ENCODE measurements at regions not wholly inside any gene's neighbourhood (a gene's known extent, or its start where the extent isn't known, plus 50 kb on each side); places are given as distances from the start of the nearest gene placed in this dataset.

GRCh38 chr2:149928011-149928410 is 340.4 kb upstream of the MMADHC start:
- H2BK120ac ChIP-seq (ENCODE audit: insufficient read depth, low read length, poor library complexity), result no peak overlapping the region
- H2AK5ac ChIP-seq (ENCODE audit: low read length), result no peak overlapping the region
- DNase-seq, result no peak
- H3K4me1 ChIP-seq (ENCODE audit: control insufficient read depth in 1 of 2, insufficient read depth in 2 of 2, low read length in 2 of 2), result no peaks in the 10 kb centered on the region
- WGBS (ENCODE audit: extremely low coverage, insufficient coverage, insufficient read length), result no CpG with 5 or more reads among the region's 2 CpGs
- no peak overlapping the region for H3K27ac ChIP-seq (ENCODE audit: low read depth, low read length)
- H3K36me3 ChIP-seq (ENCODE audit: control insufficient read depth in 1 of 2, insufficient read depth in 2 of 2, low read length in 2 of 2), result no peaks in the 10 kb centered on the region
- no peaks in the 10 kb centered on the region for H3K79me2 ChIP-seq (ENCODE audit: control insufficient read depth, insufficient read depth, low read length, poor library complexity)
- no peak overlapping the region for H4K91ac ChIP-seq (ENCODE audit: low read depth, low read length)
- H3K4ac ChIP-seq (ENCODE audit: low read depth, low read length), result no peak overlapping the region
- H3K27me3 ChIP-seq (ENCODE audit: insufficient read depth, low read length), result no peaks in the 10 kb centered on the region
- no peaks in the 10 kb centered on the region for H3K79me1 ChIP-seq (ENCODE audit: low read length)
- no peaks in the 10 kb centered on the region for H3K9me3 ChIP-seq (ENCODE audit: insufficient read depth, low read depth, low read length)
- no peak overlapping the region for H3K4me2 ChIP-seq (ENCODE audit: low read length)
- H2AFZ ChIP-seq (ENCODE audit: insufficient read depth, low read length, poor library complexity), result no peak overlapping the region
- H4K8ac ChIP-seq (ENCODE audit: low read depth, low read length), result no peak overlapping the region
- H3K18ac ChIP-seq (ENCODE audit: low read length), result no peak overlapping the region
- no peak overlapping the region for H4K12ac ChIP-seq (ENCODE audit: low read depth, low read length)
- H2BK12ac ChIP-seq (ENCODE audit: low read length), result no peak overlapping the region
- H3K23ac ChIP-seq (ENCODE audit: low read length), result no peak overlapping the region
- no peak overlapping the region for H3K4me3 ChIP-seq (ENCODE audit: low read depth, low read length)
- H3K9ac ChIP-seq (ENCODE audit: low read length), result peak overlapping the region; percentile 28
- no peak overlapping the region for H2BK5ac ChIP-seq (ENCODE audit: low read depth, low read length, poor library complexity)
- H3K14ac ChIP-seq (ENCODE audit: low read length), result no peak overlapping the region

DNA sequence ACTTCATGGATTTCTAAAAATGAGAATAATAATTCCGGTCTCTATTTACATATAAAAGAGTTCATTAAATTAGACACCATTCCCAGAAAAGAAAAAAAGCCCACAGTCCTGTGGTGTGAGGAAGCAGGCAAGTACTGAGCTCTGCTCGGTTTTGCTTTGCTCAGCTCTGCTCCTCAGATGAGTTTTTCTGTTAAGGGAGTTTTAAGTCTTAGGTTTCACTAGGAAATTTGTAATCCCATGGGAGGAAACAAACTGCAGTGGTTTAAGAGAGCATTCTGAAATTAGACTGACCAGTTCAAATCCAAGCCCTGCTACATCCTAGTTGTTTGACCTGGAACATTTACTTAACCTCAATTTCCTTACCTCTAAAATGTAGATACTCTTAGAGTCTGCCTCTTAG is 338.6 kb upstream of the MMADHC start:
- Histone ChIP-seq H3K36me3 (ENCODE audit: control insufficient read depth in 1 of 2, insufficient read depth in 2 of 2, low read length in 2 of 2) (no peaks in the 10 kb centered on the region), H2AFZ (ENCODE audit: insufficient read depth, low read length, poor library complexity) (no peak overlapping the region), H2BK5ac (ENCODE audit: low read depth, low read length, poor library complexity) (no peak overlapping the region), H3K27ac (ENCODE audit: low read depth, low read length) (no peak overlapping the region), H3K79me2 (ENCODE audit: control insufficient read depth, insufficient read depth, low read length, poor library complexity) (no peaks in the 10 kb centered on the region), H4K8ac (ENCODE audit: low read depth, low read length) (no peak overlapping the region), H3K23ac (ENCODE audit: low read length) (no peak overlapping the region), H3K79me1 (ENCODE audit: low read length) (no peaks in the 10 kb centered on the region), H3K4me3 (ENCODE audit: low read depth, low read length) (no peak overlapping the region), H3K18ac (ENCODE audit: low read length) (no peak overlapping the region), H4K91ac (ENCODE audit: low read depth, low read length) (no peak overlapping the region), H3K4me2 (ENCODE audit: low read length) (no peak overlapping the region), H3K4ac (ENCODE audit: low read depth, low read length) (no peak overlapping the region), H2BK12ac (ENCODE audit: low read length) (no peak overlapping the region), H3K4me1 (ENCODE audit: control insufficient read depth in 1 of 2, insufficient read depth in 2 of 2, low read length in 2 of 2) (no peaks in the 10 kb centered on the region), H2BK120ac (ENCODE audit: insufficient read depth, low read length, poor library complexity) (no peak overlapping the region), H2AK5ac (ENCODE audit: low read length) (no peak overlapping the region), H3K14ac (ENCODE audit: low read length) (no peak overlapping the region), H4K12ac (ENCODE audit: low read depth, low read length) (no peak overlapping the region), H3K9me3 (ENCODE audit: insufficient read depth, low read depth, low read length) (no peaks in the 10 kb centered on the region), H3K27me3 (ENCODE audit: insufficient read depth, low read length) (no peaks in the 10 kb centered on the region), H3K9ac (ENCODE audit: low read length) (no peak overlapping the region)
- DNase-seq, result no peak
- WGBS (ENCODE audit: extremely low coverage, insufficient coverage, insufficient read length), result no CpG with 5 or more reads among the region's 2 CpGs

DNA sequence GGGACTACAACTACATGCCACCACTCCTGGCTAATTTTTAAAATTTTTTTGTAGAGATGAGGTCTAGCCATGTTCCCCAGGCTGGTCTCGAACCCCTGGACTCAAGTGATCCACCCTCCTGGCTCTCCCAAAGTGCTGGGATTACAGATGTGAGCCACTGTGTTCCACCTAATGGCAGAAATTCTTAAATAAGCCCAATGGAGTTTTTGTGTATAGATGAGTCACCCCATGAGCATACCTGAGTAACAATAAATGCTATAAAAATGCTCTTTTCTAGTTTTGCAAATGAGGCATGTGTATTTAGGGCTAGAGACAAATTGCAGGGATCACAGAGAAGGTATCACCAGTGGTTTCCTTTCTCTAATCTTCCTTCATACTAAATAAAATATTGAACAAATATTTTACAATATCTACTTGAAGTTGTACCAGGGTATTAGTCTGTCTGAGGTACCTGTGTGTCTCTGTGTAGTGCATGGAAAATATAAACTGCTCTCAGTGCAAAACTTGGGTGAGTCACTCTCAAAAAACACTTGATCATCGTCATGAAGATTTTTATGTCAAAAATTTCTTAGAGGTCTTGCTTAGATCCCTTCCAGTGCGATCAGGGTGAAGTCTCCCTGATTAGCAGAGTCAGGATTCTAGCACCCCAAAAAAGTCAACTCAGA is 337.1 kb upstream of the MMADHC start:
- Histone ChIP-seq H3K27ac (ENCODE audit: low read depth, low read length) (no peak overlapping the region), H3K9ac (ENCODE audit: low read length) (no peak overlapping the region), H4K12ac (ENCODE audit: low read depth, low read length) (no peak overlapping the region), H3K4ac (ENCODE audit: low read depth, low read length) (no peak overlapping the region), H2AFZ (ENCODE audit: insufficient read depth, low read length, poor library complexity) (no peak overlapping the region), H3K9me3 (ENCODE audit: insufficient read depth, low read depth, low read length) (no peaks in the 10 kb centered on the region), H3K79me2 (ENCODE audit: control insufficient read depth, insufficient read depth, low read length, poor library complexity) (no peaks in the 10 kb centered on the region), H3K27me3 (ENCODE audit: insufficient read depth, low read length) (no peaks in the 10 kb centered on the region), H3K4me2 (ENCODE audit: low read length) (no peak overlapping the region), H2BK12ac (ENCODE audit: low read length) (no peak overlapping the region), H3K36me3 (ENCODE audit: control insufficient read depth in 1 of 2, insufficient read depth in 2 of 2, low read length in 2 of 2) (no peaks in the 10 kb centered on the region), H3K4me3 (ENCODE audit: low read depth, low read length) (no peak overlapping the region), H4K8ac (ENCODE audit: low read depth, low read length) (no peak overlapping the region), H3K79me1 (ENCODE audit: low read length) (no peaks in the 10 kb centered on the region), H3K4me1 (ENCODE audit: control insufficient read depth in 1 of 2, insufficient read depth in 2 of 2, low read length in 2 of 2) (no peaks in the 10 kb centered on the region), H2BK5ac (ENCODE audit: low read depth, low read length, poor library complexity) (no peak overlapping the region), H3K23ac (ENCODE audit: low read length) (no peak overlapping the region), H2BK120ac (ENCODE audit: insufficient read depth, low read length, poor library complexity) (no peak overlapping the region), H4K91ac (ENCODE audit: low read depth, low read length) (no peak overlapping the region), H3K18ac (ENCODE audit: low read length) (no peak overlapping the region), H2AK5ac (ENCODE audit: low read length) (no peak overlapping the region), H3K14ac (ENCODE audit: low read length) (no peak overlapping the region)
- WGBS (ENCODE audit: extremely low coverage, insufficient coverage, insufficient read length), result no CpG with 5 or more reads among the region's 3 CpGs
- no peak for DNase-seq

DNA sequence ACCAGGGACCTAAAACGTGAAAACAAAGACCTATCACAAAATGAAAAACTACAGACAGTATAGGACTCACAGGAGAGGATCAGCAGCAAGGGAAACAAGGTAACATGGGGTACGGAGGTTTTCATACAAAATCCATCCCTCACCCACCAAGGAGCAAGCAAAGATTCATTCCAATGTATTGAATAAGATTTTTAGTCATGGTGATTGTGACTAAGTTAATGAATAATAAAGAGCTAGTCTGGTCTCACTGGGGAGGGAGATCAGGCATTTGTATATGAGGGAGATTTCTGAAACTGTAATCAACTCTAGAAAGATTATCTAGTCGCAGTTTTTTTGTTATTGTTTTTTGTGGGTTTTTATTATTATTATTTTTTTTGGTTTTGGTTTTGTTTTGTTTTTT is 336.5 kb upstream of the MMADHC start:
- Histone ChIP-seq H3K18ac (ENCODE audit: low read length) (no peak overlapping the region), H3K36me3 (ENCODE audit: control insufficient read depth in 1 of 2, insufficient read depth in 2 of 2, low read length in 2 of 2) (no peaks in the 10 kb centered on the region), H2BK12ac (ENCODE audit: low read length) (no peak overlapping the region), H3K79me2 (ENCODE audit: control insufficient read depth, insufficient read depth, low read length, poor library complexity) (no peaks in the 10 kb centered on the region), H2AFZ (ENCODE audit: insufficient read depth, low read length, poor library complexity) (no peak overlapping the region), H3K23ac (ENCODE audit: low read length) (no peak overlapping the region), H3K4ac (ENCODE audit: low read depth, low read length) (no peak overlapping the region), H2BK120ac (ENCODE audit: insufficient read depth, low read length, poor library complexity) (no peak overlapping the region), H3K4me1 (ENCODE audit: control insufficient read depth in 1 of 2, insufficient read depth in 2 of 2, low read length in 2 of 2) (no peaks in the 10 kb centered on the region), H3K9ac (ENCODE audit: low read length) (no peak overlapping the region), H3K14ac (ENCODE audit: low read length) (no peak overlapping the region), H2BK5ac (ENCODE audit: low read depth, low read length, poor library complexity) (no peak overlapping the region), H3K4me2 (ENCODE audit: low read length) (no peak overlapping the region), H4K91ac (ENCODE audit: low read depth, low read length) (no peak overlapping the region), H3K9me3 (ENCODE audit: insufficient read depth, low read depth, low read length) (no peaks in the 10 kb centered on the region), H2AK5ac (ENCODE audit: low read length) (no peak overlapping the region), H3K79me1 (ENCODE audit: low read length) (no peaks in the 10 kb centered on the region), H3K4me3 (ENCODE audit: low read depth, low read length) (no peak overlapping the region), H4K8ac (ENCODE audit: low read depth, low read length) (no peak overlapping the region), H4K12ac (ENCODE audit: low read depth, low read length) (no peak overlapping the region), H3K27ac (ENCODE audit: low read depth, low read length) (no peak overlapping the region), H3K27me3 (ENCODE audit: insufficient read depth, low read length) (no peaks in the 10 kb centered on the region)
- DNase-seq, result no peak
- WGBS (ENCODE audit: extremely low coverage, insufficient coverage, insufficient read length), result no CpG with 5 or more reads among the region's 3 CpGs
